IPS DF 4.7 (cell line): ENCODE measurements at regions not wholly inside any gene's neighbourhood (a gene's known extent, or its start where the extent isn't known, plus 50 kb on each side); places are given as distances from the start of the nearest gene placed in this dataset.

Experiments used
- DNase-seq: peaks from one replicate; pipeline ENCODE4 v3.0.0-alpha.2; 2013; ENCODE audit warnings: low spot score; ENCODE audit errors: extremely low read depth

DNA sequence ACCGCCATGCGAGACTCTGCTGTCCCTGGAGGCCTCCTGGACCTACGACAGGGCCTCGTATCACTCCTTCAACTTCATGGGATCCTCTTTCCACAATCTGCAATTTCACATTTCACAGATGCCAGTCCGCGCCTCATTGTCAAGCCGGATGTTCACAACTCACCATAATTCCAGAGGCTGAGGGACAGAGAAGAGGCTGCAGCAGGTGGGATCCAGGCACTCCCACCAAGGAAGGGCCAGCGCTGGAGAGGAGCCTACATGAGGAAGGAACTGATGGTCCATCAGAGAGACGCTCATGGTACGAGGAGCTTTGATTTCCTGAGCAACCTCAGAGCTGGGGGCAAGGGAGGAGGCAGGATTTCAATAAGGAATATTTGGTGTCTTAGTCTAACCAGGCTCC lies 495.0 kb downstream of the BRD1 start:
- DNase-seq: no peak

- DNase-seq: no peak
Observed at GRCh38 chr22:49331878-49332277, 495.8 kb downstream of the BRD1 start.

DNA sequence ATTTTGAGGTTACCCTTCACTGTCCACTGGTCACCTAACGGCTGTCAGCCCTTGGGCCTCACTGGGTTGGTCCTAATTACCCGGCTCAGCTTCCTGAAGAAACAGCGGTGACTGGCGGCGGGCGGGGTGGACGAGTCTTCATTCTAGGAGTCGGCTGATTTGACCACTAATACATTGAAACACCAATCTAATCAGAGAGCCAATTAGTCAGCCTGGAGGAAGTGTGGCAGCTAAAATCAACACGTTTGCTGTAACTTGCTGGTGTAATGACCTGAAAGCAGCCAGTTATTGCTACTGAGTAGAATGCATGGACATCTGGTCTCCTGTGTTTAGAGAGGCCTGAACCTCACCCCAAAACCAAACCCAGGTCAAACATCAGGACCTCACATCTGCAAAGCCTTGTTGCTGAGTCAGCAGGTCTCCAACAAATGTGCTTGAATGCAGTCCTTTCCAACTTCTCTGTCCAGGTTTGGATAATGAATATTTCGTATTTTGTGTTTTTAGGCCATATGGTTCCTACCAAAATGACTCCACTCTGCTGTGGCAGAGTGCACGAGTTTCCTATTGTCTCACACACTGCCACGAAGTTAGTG lies 496.4 kb downstream of the BRD1 start:
- DNase-seq: no peak

GRCh38 chr22:49330421-49331222 lies 497.1 kb downstream of the BRD1 start:
- no peak for DNase-seq

DNA sequence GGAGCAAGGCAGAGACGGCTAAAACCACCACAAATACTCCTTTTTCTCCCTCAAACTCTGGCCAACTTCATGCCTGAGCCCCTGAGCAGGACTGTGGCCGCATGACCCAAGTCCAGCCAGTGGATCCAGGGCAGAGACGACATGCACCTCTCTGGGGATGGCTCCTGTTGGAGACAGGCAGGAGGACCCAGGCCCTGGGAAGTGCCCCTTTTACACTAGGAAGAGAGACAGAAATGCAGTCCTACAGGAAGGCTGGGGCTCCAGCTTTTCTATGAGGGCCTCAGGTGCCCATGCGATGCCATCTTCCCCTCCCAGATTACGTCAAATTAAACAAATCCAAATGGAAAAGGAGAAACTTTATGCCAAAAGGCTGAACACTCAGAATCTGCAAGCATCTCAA lies 498.0 kb downstream of the BRD1 start:
- no peak for DNase-seq

DNA sequence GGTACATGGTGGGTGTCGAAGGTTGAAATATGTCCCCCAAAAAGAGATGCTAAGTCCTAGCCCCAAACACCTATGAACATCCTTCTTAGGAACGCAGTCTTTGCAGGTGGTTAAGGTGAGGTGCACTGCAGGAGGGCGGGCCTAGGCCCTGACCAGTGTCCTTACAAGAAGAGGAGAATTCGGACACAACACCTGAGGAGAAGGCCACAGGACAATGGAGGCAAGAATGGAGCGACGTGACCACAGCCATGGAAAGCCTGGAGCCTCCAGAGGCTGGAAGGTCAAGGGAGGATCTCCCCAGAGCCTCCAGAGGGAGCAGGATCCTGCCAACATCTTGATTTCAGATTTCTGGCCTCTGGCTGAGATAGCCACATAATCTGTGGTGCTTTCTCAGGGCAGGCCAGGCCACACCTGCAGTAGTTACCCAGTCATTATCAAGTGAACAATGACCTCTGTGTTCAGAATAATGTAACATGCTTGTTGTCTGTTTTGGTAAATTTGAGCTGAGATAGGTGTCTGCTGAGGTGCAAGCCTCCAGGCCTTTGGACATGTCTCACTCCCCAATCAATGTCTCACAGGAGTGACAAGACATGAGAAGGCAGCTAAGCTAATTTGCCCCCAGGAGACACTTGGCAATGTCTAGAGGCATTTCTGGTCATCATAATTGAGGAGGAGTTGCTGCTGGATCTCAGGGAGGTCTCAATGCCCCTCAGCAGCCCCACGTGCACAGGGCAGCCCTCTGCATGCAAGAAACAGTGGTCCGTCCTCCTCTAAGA lies 498.9 kb downstream of the BRD1 start:
- no peak for DNase-seq

DNA sequence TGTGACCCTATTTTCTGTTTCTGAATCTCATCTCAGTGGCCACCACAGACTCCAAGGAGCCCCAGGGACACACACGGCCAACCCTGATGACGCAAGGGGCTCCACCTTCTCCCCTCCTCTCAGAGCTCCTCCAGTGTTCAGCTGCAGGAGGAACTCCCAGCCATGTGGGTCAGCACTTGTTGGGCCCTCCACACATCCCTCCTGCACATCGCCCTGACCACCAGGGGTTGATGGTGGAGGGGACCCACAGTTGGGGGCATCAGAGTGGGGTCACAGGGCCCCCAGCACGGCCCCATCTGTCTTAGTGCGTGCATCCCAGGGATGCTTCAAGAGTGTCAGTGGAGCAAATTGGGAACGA lies 499.6 kb downstream of the BRD1 start:
- no peak for DNase-seq

- no peak for DNase-seq
Observed at GRCh38 chr22:49327411-49328117, 500.1 kb downstream of the BRD1 start.

GRCh38 chr22:49326558-49326957 lies 501.1 kb downstream of the BRD1 start:
- DNase-seq: no peak

DNA sequence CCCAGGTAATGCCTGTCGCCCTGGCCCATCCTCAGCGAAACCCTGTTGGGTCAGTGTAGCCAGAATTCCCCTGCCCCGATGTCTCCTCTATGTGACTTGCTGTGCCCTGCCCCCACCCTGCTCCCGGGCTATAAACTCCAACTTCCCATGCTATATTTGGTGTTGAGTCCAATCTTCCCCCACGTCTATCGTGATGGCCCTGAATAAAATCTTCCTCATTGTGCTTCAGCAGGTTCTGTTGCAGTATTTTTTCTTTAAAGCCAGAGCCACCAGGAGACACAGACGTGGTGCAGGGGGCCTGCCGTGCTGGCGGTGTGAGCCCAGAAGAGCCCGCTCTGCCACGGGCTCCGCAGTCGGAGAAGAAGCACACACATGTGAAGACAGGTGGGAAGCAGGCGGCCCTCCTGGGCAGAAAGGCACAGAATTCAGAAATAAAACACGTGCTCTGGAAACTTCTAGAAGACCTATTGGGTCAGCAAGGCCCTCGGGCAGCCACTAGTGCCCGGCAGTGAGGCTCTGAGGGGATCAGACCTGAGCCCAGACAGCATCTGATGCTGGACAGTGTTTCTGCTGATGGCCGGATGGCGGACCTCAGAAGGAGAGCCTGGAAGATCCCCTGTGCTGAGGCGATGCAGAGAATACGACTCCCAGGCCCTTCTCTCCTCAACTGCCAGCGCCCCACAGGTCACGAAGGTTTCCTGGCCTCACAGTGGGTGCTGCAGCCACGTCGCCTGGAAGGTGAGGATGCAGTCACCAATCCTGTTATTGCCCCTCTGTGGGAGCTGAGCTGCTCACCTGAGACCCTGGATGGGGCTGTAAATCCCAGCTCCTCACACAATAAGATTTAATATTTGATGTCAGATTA lies 501.9 kb downstream of the BRD1 start:
- no peak for DNase-seq

DNA sequence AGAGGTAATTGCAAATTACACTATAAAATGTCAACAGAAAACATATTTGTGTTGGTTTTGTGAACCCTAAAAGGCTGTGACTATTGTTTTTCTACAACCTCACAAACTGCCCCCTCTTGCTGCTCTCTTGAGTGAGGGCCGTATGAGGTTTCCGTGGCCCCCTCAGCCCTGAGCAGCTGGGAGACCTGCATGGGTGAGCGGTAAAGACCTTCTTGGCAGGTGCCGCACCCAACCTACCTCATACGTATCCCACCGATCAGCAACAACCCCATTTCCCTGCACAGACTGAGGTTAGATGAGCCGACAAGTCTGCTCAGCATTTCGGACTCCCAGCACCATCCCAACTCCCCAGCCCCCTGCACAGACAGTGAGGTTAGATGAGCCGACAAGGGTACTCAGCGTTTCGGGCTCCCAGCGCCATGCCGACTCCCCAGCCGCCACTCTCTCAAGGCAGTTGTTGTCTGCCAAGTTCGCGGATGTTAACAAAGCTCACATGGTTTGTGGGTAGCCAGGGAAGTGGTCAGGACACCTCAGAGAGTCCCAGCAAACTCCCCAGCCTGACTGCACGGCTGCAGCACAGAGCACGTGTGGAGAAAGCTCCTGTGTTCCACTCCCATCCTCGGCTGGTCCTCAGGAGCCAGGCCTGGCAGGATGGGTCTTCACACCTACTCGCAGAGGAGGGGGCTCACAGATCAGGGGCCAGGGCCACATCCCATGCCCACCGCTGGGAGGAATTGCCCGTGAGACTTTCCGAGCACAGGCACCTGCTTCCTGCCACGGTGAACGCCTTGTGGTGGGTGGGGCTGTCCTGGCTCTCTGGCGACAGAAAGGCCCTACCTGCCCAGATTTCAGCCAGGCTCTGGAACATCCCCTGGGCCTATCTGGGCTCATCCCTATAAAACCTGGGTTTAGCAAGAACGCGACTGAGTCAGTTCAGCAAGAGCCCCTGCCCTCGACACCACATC lies 502.9 kb downstream of the BRD1 start:
- DNase-seq: no peak

- DNase-seq: no peak
Observed at GRCh38 chr22:49323751-49324415, 503.8 kb downstream of the BRD1 start.

DNA sequence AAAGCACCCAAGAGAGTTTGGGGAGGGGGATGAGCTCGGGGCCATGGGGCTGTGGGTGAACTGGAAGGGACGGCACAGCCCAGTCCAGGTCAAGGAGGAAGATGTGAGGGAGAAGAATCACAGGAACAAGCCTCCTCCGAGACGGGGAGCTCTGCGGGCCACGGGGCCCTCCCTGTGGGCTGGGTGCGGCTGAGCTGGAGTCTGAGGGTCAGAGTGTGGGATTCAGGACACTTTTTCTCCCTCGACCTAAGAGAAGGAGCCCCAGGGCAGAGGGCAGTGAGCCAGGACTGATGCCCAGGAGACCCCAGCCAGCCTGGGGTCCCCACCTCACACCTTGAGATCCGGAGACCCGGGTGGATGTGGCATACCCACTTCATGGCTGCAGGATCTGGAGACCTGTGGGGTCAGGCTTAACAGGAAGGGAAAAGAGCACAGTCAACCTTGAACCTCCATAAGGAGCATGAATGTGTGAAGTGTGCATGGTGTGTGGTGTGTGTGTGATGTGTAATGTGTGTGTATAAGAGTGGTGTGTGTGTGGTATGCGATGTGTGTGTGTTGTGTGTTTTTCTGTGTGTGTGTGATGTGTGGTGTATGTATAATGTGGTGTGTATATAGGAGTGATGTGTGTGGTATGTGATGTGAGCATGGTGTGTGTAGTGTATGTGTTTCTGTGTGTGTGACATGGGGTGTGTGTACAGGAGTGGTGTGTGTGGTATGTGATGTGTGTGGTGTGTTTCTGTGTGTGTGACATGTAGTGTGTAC lies 504.6 kb downstream of the BRD1 start:
- no peak for DNase-seq

DNA sequence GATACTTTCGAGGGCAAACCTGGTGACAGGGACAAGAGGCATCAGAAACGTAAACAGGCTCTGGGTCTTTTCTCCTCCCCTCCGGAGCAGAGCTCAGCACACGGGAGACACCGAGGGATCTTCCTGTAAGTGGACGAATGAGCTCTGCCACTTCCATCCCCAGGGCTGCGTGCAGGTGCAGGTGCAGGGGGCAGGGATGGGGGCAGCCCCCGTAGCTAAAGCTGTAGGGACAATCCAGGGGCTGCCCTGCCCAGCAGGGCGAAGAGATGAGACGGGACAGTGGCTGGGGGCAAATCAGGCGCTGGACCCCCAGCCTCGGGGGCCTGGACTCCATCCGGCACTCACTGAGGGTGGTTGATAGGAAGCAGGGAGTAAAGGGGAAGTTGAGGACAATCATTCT lies 505.4 kb downstream of the BRD1 start:
- DNase-seq: no peak

GRCh38 chr22:49321477-49322055 lies 506.1 kb downstream of the BRD1 start:
- DNase-seq: no peak

GRCh38 chr22:49320714-49321476 lies 506.8 kb downstream of the BRD1 start:
- no peak for DNase-seq

- no peak for DNase-seq
Observed at GRCh38 chr22:49317369-49317768, 510.3 kb downstream of the BRD1 start.
